Neutrophil (primary cell): ENCODE measurements at regions not wholly inside any gene's neighbourhood (a gene's known extent, or its start where the extent isn't known, plus 50 kb on each side); places are given as distances from the start of the nearest gene placed in this dataset.

ENCODE experiments used
- H3K27ac ChIP-seq: fragments of 200-600 bp; sonication (generic); 2 replicates; pipeline ENCODE4 v1.5.1; 2016; ENCODE audit warnings: mild to moderate bottlenecking, moderate library complexity
- H3K27me3 ChIP-seq: fragments of 200-600 bp; sonication (generic); 2 replicates; pipeline ENCODE4 v1.6.0; 2016; ENCODE audit warnings: mild to moderate bottlenecking
- H3K36me3 ChIP-seq: fragments of 200-600 bp; sonication (generic); 2 replicates; pipeline ENCODE4 v1.5.1; 2017
- H3K4me1 ChIP-seq, 2 experiments: fragments of 200-600 bp in 1 of 2; sonication (generic) in 1 of 2; 1 replicate in 1 of 2; 2 replicates in 1 of 2; pipeline versions ENCODE4 v1.5.1 to v1.6.1; 2013 to 2016; ENCODE audit warnings: low read depth in 1 of 2, low read length in 1 of 2, mild to moderate bottlenecking in 1 of 2, moderate library complexity in 1 of 2; ENCODE audit not compliant: control insufficient read depth in 1 of 2, insufficient read depth in 1 of 2
- H3K4me3 ChIP-seq, 2 experiments: fragments of 200-600 bp in 1 of 2; sonication (generic) in 1 of 2; 1 replicate in 1 of 2; 2 replicates in 1 of 2; pipeline ENCODE4 v1.5.1; 2013 to 2016; ENCODE audit warnings: low read depth in 1 of 2, low read length in 1 of 2, mild to moderate bottlenecking in 1 of 2, moderate library complexity in 1 of 2
- H3K9me3 ChIP-seq: fragments of 200-600 bp; sonication (generic); 2 replicates; pipeline ENCODE4 v1.5.1; 2016
- TF ChIP-seq, protein P1 (sequence below): fragments of 200-600 bp; sonication (generic); IDR thresholded peaks from 2 replicates; pipeline ENCODE4 v1.5.1; 2016; ENCODE audit warnings: antibody characterized with exemption

DNA sequence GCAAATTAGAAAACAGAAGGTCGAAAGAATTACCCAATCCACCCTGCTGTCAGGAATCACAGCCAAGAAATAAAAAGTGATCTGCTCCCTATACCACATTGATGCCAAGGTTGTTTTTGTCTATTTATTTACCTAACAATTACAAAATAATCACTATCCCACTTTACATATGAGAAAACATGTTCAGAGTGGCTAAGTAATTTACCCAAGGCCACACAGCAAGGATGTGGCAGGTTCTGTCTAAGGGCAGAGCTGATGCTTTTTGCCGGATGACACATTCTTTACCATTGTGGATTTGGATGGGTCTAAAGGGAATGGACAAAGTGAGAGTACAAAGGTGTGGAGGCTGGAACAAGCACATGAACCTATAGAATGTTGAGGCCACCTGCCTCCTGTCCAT is 460.7 kb downstream of the INSC start:
- H3K4me3 ChIP-seq, result no peak overlapping the region
- no peaks in the 10 kb centered on the region for H3K9me3 ChIP-seq
- H3K27ac ChIP-seq, result peak overlapping the region; percentile 87
- H3K4me1 ChIP-seq, result peaks cover 55 to 59% of the 10 kb centered on the region in 2 experiments
- no peaks in the 10 kb centered on the region for H3K36me3 ChIP-seq
- TF ChIP-seq, protein P1, sequence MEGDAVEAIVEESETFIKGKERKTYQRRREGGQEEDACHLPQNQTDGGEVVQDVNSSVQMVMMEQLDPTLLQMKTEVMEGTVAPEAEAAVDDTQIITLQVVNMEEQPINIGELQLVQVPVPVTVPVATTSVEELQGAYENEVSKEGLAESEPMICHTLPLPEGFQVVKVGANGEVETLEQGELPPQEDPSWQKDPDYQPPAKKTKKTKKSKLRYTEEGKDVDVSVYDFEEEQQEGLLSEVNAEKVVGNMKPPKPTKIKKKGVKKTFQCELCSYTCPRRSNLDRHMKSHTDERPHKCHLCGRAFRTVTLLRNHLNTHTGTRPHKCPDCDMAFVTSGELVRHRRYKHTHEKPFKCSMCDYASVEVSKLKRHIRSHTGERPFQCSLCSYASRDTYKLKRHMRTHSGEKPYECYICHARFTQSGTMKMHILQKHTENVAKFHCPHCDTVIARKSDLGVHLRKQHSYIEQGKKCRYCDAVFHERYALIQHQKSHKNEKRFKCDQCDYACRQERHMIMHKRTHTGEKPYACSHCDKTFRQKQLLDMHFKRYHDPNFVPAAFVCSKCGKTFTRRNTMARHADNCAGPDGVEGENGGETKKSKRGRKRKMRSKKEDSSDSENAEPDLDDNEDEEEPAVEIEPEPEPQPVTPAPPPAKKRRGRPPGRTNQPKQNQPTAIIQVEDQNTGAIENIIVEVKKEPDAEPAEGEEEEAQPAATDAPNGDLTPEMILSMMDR, result no peak
- H3K27me3 ChIP-seq, result no peaks in the 10 kb centered on the region

DNA sequence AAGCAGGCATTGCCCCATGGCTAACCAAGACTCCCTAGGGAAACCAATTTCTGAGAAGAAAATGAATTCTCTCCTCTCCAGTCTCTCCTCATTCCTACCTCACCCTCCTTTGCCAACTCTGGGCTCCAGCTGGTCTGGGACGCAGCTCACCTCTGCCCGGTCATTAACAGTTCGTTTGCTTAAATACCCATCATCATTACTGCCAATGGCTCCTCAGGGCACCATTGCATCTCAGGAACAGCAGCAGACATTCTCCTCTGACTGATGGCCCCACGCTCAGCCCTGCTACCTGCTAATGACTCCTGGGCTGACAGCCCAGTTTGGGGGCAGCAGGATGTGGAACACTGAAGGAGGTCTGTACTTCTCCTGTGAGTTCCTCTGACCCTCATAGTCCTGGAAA is 462.0 kb downstream of the INSC start:
- no peaks in the 10 kb centered on the region for H3K36me3 ChIP-seq
- no peaks in the 10 kb centered on the region for H3K27me3 ChIP-seq
- H3K9me3 ChIP-seq, result no peaks in the 10 kb centered on the region
- no peak overlapping the region for H3K4me3 ChIP-seq
- H3K4me1 ChIP-seq, result peaks cover 69 to 73% of the 10 kb centered on the region in 2 experiments
- peak overlapping the region; percentile 87 for H3K27ac ChIP-seq
- TF ChIP-seq, protein P1, result no peak

DNA sequence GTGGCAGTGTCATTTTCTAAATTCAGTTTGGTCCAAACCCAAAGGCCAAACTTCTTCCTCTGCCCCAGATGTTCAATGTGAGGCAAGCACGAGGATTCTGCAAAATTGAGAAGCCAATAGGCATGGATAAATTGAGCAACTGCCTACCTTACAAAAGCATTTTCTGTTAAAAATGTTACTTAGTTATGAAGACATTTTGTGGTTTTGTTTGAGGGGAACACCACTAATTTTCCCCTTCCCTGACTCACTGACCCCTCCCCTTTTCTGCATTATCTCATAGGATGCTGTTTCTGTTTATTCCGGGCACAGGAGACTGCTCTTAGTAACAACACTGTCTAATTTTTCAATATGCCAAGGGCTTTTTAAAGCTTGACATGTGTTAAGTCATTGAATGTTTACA is 462.8 kb downstream of the INSC start:
- H3K9me3 ChIP-seq, result no peaks in the 10 kb centered on the region
- peak overlapping the region; percentile 87 for H3K27ac ChIP-seq
- H3K4me1 ChIP-seq, result peaks cover 69 to 80% of the 10 kb centered on the region in 2 experiments
- no peaks in the 10 kb centered on the region for H3K36me3 ChIP-seq
- H3K4me3 ChIP-seq, result no peak overlapping the region
- TF ChIP-seq, protein P1, result no peak
- no peaks in the 10 kb centered on the region for H3K27me3 ChIP-seq

DNA sequence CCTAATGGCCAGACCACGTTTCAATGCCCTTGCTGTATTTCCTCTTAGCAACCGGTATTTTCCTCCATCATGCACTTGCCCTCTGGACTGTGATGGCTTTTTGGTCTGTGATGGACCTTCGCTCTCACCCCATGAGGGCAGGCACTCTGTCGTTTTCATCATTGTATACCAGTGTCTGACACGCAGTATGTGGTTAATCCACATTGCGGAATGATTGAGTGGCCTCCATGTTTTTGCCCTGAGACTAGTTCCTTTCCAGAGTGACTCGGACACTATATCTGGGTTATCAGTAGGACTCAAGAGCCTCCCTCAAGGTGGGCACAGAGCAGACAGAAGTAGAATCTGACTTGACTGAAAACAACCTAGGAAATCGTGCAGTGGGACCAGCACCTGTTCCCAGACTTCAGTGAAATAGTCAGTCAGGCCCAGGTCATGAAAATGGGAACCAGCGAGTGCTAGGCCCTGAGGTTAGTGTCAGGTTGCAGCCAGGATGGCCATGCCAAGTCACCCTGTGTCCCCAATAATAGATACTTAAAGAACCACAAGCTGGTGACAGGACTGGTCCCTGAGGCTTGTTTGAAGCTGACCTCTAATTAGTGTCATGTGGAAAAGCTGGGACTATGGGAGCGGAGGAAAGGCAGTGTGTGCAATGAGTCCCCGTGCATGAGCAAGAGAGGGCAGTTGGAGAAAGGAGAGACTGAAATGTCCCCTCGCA is 464.7 kb downstream of the INSC start:
- H3K27ac ChIP-seq, result peak overlapping the region; percentile 87
- H3K36me3 ChIP-seq, result no peaks in the 10 kb centered on the region
- H3K27me3 ChIP-seq, result no peaks in the 10 kb centered on the region
- peaks cover 69 to 80% of the 10 kb centered on the region in 2 experiments for H3K4me1 ChIP-seq
- no peaks in the 10 kb centered on the region for H3K9me3 ChIP-seq
- H3K4me3 ChIP-seq, result peak overlapping the region in 1 of 2 experiments; percentile 8
- TF ChIP-seq, protein P1, result no peak

GRCh38 chr11:15580056-15580774 is 465.5 kb downstream of the INSC start:
- Histone ChIP-seq H3K4me3 (peak overlapping the region in 1 of 2 experiments; percentile 8), H3K9me3 (no peaks in the 10 kb centered on the region), H3K4me1 (peaks cover 66 to 73% of the 10 kb centered on the region in 2 experiments), H3K27ac (peak overlapping the region; percentile 87), H3K27me3 (no peaks in the 10 kb centered on the region), H3K36me3 (no peaks in the 10 kb centered on the region)
- TF ChIP-seq, protein P1, result no peak
